HepG2 (cell line): ENCODE measurements at regions not wholly inside any gene's neighbourhood (a gene's known extent, or its start where the extent isn't known, plus 50 kb on each side); places are given as distances from the start of the nearest gene placed in this dataset.

Experiments used
- ATAC-seq: fragments of 200-7000 bp; cut with Tn5 transposase; 3 replicates; pipeline ENCODE4 v1.9.1; 2020; ENCODE audit warnings: mild to moderate bottlenecking, moderate library complexity
- BruUV-seq: library from RNA; stranded (reverse); fragments of 400-500 nt; replicated peaks from 2 replicates; lab custom pipeline; 2021; lab: Mats Ljungman, UMichigan
- CTCF ChIA-PET: fragments of 300-600 bp; formaldehyde crosslinking; extraction: SDS; loops from one replicate; lab custom pipeline; 2021; ENCODE audit warnings: low total read pairs, inconsistent platforms, low intra/inter-chr PET ratio; lab: Yijun Ruan, JAX
- POLR2A ChIA-PET: fragments of 350-600 bp; sonication (Branson Sonifier 250); formaldehyde crosslinking; loops from one replicate; lab custom pipeline; 2020; ENCODE audit warnings: antibody characterized with exemption, inconsistent platforms; lab: Yijun Ruan, JAX
- DNase-seq: peaks from one replicate; pipeline ENCODE4 v3.0.0-alpha.2; 2015; ENCODE audit warnings: low spot score
- FAIRE-seq: peaks from 3 replicates; lab custom pipeline; 2011; peaks lifted over from hg19 to GRCh38; lab: Jason Lieb, UNC
- H2AFZ ChIP-seq: one replicate; pipeline ENCODE4 v1.6.1; 2011; ENCODE audit warnings: low read length, inconsistent platforms
- H3K27ac ChIP-seq: fragments of 300-600 bp; 3 replicates; pipeline ENCODE4 v1.8.0; 2011; ENCODE audit warnings: mixed run types, mild to moderate bottlenecking, mixed read lengths, low read length, inconsistent platforms; ENCODE audit not compliant: insufficient read depth; ENCODE audit errors: extremely low read length
- H3K27me3 ChIP-seq, 2 experiments: fragments of 200-600 bp in 1 of 2; 2 replicates in 1 of 2; 3 replicates in 1 of 2; pipeline versions ENCODE4 v1.6.0 to v1.8.0; 2011; ENCODE audit warnings: low read length in 2 of 2, mild to moderate bottlenecking in 2 of 2, moderate library complexity in 2 of 2, inconsistent platforms in 1 of 2; ENCODE audit not compliant: insufficient read depth in 2 of 2, control insufficient read depth in 1 of 2
- H3K36me3 ChIP-seq, 2 experiments: fragments of 200-600 bp in 1 of 2; replicated peaks in 1 of 2; 2 replicates in 1 of 2; 3 replicates in 1 of 2; pipeline versions ENCODE4 v1.5.1 to v1.8.0; 2011; ENCODE audit warnings: low read length in 2 of 2, inconsistent platforms in 1 of 2; ENCODE audit not compliant: insufficient read depth in 2 of 2, control insufficient read depth in 1 of 2
- H3K4me1 ChIP-seq: 2 replicates; pipeline ENCODE4 v1.5.1; 2012; ENCODE audit warnings: low read length, inconsistent platforms; ENCODE audit not compliant: insufficient read depth
- H3K4me2 ChIP-seq: 2 replicates; pipeline ENCODE4 v1.6.0; 2011; ENCODE audit warnings: low read depth, low read length, inconsistent platforms
- H3K4me3 ChIP-seq, 3 experiments: fragments of 200-600 bp in 1 of 3; sonication (generic), shearing (Covaris generic) in 1 of 3; replicated peaks in 1 of 3; 2 replicates each; pipeline ENCODE4 v1.5.1; 2011 to 2016; ENCODE audit warnings: low read length in 3 of 3, inconsistent platforms in 2 of 3, low read depth in 2 of 3, mild to moderate bottlenecking in 2 of 3, control low read depth in 1 of 3, mixed read lengths in 1 of 3; ENCODE audit not compliant: insufficient read depth in 1 of 3
- H3K79me2 ChIP-seq: one replicate; pipeline ENCODE4 v1.6.1; 2011; ENCODE audit warnings: low read length, inconsistent platforms; ENCODE audit not compliant: insufficient read depth
- H3K9ac ChIP-seq: 2 replicates; pipeline ENCODE4 v1.6.0; 2011; ENCODE audit warnings: mild to moderate bottlenecking, low read depth, low read length, inconsistent platforms; ENCODE audit not compliant: insufficient read depth
- H3K9me3 ChIP-seq: 2 replicates; pipeline ENCODE4 v1.5.1; 2012; ENCODE audit warnings: mild to moderate bottlenecking, low read length
- H4K20me1 ChIP-seq: 2 replicates; pipeline ENCODE4 v1.6.0; 2011; ENCODE audit warnings: inconsistent platforms, mild to moderate bottlenecking, low read length, moderate library complexity; ENCODE audit not compliant: insufficient read depth
- AGO2 ChIP-seq: fragments of 200-400 bp; formaldehyde crosslinking; optimal IDR thresholded peaks from 2 replicates; pipeline ENCODE3; 2017; ENCODE audit warnings: mild to moderate bottlenecking, low read depth, low read length, moderate library complexity
- HNF4A ChIP-seq: sonication (generic); formaldehyde crosslinking; IDR thresholded peaks from 2 replicates; pipeline ENCODE4 v1.4.0; 2020; ENCODE audit warnings: missing genetic modification reagents
- NR2C2 ChIP-seq: sonication (generic); formaldehyde crosslinking; IDR thresholded peaks from 2 replicates; pipeline ENCODE4 v1.4.0; 2020; ENCODE audit warnings: missing genetic modification reagents, mild to moderate bottlenecking, moderate library complexity, borderline replicate concordance
- PAX8 ChIP-seq: sonication (generic); formaldehyde crosslinking; IDR thresholded peaks from 2 replicates; pipeline ENCODE4 v1.8.0; 2022; ENCODE audit warnings: mild to moderate bottlenecking, missing genetic modification reagents, borderline replicate concordance
- RNF2 ChIP-seq: fragments of 450-650 bp; conservative IDR thresholded peaks from 2 replicates; pipeline ENCODE4 v1.6.1; 2016; ENCODE audit warnings: low read depth
- TAF1 ChIP-seq: sonication (generic); formaldehyde crosslinking; IDR thresholded peaks from 2 replicates; pipeline ENCODE4 v1.4.0; 2020; ENCODE audit warnings: missing genetic modification reagents
- ZNF7 ChIP-seq: IDR thresholded peaks from 2 replicates; pipeline ENCODE4 v1.6.1; 2016; ENCODE audit warnings: missing biosample characterization, missing genetic modification reagents
- WGBS: methylation state at CpG from one replicate; pipeline ENCODE4 v1.1.6; 2017; ENCODE audit warnings: low lambda C conversion rate; 5-methylcytosine and 5-hydroxymethylcytosine counted together
- in situ Hi-C: cut with HindIII; loops from 2 replicates; pipeline ENCODE4 v1.10.0; 2017; ENCODE audit warnings: low pct_unique_long_range_greater_than_20kb; ENCODE audit not compliant: extremely low pct_ligation_motif_present
- intact Hi-C: fragments of 100-400 bp; cut with micrococcal nuclease; formaldehyde crosslinking; loops from one replicate; pipeline ENCODE4 v1.10.0; 2022; ENCODE audit not compliant: unreplicated experiment
- TF ChIP-seq, protein P1 (sequence below): sonication (generic); formaldehyde crosslinking; IDR thresholded peaks from 2 replicates; pipeline ENCODE4 v1.4.0; 2020; ENCODE audit warnings: missing genetic modification reagents
- TF ChIP-seq, protein P2 (sequence below), 2 experiments: sonication (generic) in 1 of 2; formaldehyde crosslinking in 1 of 2; IDR thresholded peaks; 2 replicates each; pipeline versions ENCODE4 v1.5.1 to v1.6.1; 2011 to 2020; ENCODE audit warnings: borderline replicate concordance in 1 of 2, low read depth in 1 of 2, low read length in 1 of 2, mild to moderate bottlenecking in 1 of 2, missing genetic modification reagents in 1 of 2, moderate library complexity in 1 of 2
- TF ChIP-seq, protein P3 (sequence below): sonication (generic); formaldehyde crosslinking; IDR thresholded peaks from 2 replicates; pipeline ENCODE4; 2020; ENCODE audit warnings: missing genetic modification reagents, mild to moderate bottlenecking, borderline replicate concordance

DNA sequence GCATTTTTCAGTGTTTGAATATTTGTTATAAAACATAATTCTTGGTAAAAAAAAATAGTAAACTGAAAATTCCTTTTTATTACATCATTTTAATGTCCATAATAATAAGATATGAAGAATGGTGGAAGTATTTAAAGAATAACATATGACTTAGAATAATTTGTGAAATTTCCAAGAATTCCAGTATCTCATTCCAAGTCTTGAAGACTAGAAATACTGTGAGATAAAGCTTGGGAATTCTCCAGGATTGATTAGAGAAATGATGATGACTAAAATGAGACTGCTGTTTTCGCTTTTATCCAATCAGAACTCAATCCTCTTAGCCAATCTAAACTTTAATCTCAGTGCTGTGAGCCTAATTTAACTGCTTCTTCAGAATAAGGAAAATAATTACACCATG, 184.2 kb upstream of the HCCS start (continued):
- no peak for TF ChIP-seq NR2C2 (CRISPR knock-in tag)

DNA sequence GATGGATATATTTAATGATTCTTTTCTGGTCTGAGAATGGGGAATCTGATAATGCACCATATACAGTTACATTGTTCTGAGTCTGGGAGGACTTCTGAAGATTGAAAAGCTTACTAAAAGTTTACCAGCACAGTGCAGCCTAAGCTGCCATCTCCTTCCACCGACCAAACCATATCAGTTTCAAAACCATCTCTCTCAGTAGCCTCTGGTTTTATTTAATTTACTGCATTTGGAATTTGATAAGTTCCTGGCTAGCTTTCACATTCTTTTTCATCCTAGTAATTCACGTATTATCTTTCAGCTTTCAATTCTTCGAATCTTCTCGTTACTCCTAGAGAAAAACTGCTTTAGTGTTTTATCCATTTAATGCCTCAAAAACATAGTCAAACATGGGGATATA, 181.4 kb upstream of the HCCS start:
- Histone ChIP-seq H3K27ac (no peak overlapping the region), H3K4me1 (0 out of 2 replicates have a peak, but pooled peaks cover 6% of the 10 kb centered on the region)
- TF ChIP-seq, protein P1, sequence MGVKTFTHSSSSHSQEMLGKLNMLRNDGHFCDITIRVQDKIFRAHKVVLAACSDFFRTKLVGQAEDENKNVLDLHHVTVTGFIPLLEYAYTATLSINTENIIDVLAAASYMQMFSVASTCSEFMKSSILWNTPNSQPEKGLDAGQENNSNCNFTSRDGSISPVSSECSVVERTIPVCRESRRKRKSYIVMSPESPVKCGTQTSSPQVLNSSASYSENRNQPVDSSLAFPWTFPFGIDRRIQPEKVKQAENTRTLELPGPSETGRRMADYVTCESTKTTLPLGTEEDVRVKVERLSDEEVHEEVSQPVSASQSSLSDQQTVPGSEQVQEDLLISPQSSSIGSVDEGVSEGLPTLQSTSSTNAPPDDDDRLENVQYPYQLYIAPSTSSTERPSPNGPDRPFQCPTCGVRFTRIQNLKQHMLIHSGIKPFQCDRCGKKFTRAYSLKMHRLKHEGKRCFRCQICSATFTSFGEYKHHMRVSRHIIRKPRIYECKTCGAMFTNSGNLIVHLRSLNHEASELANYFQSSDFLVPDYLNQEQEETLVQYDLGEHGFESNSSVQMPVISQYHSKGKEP: no peak
- TF ChIP-seq TAF1 (CRISPR knock-in tag) (no peak), RNF2 (no peak)
- TF ChIP-seq, all 625 proteins: peak for 0
- Histone ChIP-seq H3K9me3 (no peaks in the 10 kb centered on the region), H4K20me1 (no peaks in the 10 kb centered on the region), H3K79me2 (no peaks in the 10 kb centered on the region), H3K36me3 (no peaks in the 10 kb centered on the region), H3K4me3 (no peak overlapping the region), H2AFZ (no peak overlapping the region), H3K27me3 (no peaks in the 10 kb centered on the region), H3K4me2 (no peak overlapping the region), H3K9ac (no peak overlapping the region)
- CTCF ChIA-PET: no interaction called here
- DNase-seq: no peak
- in situ Hi-C loops: no loop called here
- POLR2A ChIA-PET: no interaction called here
- no peak for FAIRE-seq
- no peak for ATAC-seq
- 94% methylated on average over 4 of the region's 4 CpGs for WGBS
- intact Hi-C loops: no loop called here
- BruUV-seq: no TSS peak

GRCh38 chrX:10930151-10930550, 181.0 kb upstream of the HCCS start:
- no peaks in the 10 kb centered on the region for H3K36me3 ChIP-seq
- H3K9me3 ChIP-seq: no peaks in the 10 kb centered on the region
- WGBS: 80% methylated on average over 1 of the region's 1 CpG
- H3K27ac ChIP-seq: no peak overlapping the region
- no peak for DNase-seq
- no peak for ATAC-seq
- H3K9ac ChIP-seq: no peak overlapping the region
- CTCF ChIA-PET: no interaction called here
- POLR2A ChIA-PET: no interaction called here
- in situ Hi-C loops (no loop called here), intact Hi-C loops (no loop called here)
- H3K4me2 ChIP-seq: no peak overlapping the region
- TF ChIP-seq, protein P2, sequence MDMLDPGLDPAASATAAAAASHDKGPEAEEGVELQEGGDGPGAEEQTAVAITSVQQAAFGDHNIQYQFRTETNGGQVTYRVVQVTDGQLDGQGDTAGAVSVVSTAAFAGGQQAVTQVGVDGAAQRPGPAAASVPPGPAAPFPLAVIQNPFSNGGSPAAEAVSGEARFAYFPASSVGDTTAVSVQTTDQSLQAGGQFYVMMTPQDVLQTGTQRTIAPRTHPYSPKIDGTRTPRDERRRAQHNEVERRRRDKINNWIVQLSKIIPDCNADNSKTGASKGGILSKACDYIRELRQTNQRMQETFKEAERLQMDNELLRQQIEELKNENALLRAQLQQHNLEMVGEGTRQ (IDR thresholded peaks at IDR 0.05; ENCODE audit: low read depth, low read length): no peak
- TF ChIP-seq, protein P2 (CRISPR knock-in tag; IDR thresholded peaks at IDR 0.05; ENCODE audit: borderline replicate concordance): no peak
- TF ChIP-seq, protein P3, sequence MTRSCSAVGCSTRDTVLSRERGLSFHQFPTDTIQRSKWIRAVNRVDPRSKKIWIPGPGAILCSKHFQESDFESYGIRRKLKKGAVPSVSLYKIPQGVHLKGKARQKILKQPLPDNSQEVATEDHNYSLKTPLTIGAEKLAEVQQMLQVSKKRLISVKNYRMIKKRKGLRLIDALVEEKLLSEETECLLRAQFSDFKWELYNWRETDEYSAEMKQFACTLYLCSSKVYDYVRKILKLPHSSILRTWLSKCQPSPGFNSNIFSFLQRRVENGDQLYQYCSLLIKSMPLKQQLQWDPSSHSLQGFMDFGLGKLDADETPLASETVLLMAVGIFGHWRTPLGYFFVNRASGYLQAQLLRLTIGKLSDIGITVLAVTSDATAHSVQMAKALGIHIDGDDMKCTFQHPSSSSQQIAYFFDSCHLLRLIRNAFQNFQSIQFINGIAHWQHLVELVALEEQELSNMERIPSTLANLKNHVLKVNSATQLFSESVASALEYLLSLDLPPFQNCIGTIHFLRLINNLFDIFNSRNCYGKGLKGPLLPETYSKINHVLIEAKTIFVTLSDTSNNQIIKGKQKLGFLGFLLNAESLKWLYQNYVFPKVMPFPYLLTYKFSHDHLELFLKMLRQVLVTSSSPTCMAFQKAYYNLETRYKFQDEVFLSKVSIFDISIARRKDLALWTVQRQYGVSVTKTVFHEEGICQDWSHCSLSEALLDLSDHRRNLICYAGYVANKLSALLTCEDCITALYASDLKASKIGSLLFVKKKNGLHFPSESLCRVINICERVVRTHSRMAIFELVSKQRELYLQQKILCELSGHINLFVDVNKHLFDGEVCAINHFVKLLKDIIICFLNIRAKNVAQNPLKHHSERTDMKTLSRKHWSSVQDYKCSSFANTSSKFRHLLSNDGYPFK (CRISPR knock-in tag): no peak
- TF ChIP-seq PAX8 (CRISPR knock-in tag) (no peak), AGO2 (no peak), HNF4A (CRISPR knock-in tag) (no peak), ZNF7 (CRISPR knock-in tag) (no peak)
- H3K79me2 ChIP-seq: no peaks in the 10 kb centered on the region
- FAIRE-seq: no peak
- H2AFZ ChIP-seq: no peak overlapping the region
- H3K4me1 ChIP-seq: 0 out of 2 replicates have a peak, but pooled peaks cover 6% of the 10 kb centered on the region
- H3K4me3 ChIP-seq: no peak overlapping the region
- H3K27me3 ChIP-seq: no peaks in the 10 kb centered on the region
- H4K20me1 ChIP-seq: no peaks in the 10 kb centered on the region
- BruUV-seq: no TSS peak
